Upper lobe of right lung (tissue), 1 donor: ENCODE measurements at regions not wholly inside any gene's neighbourhood (a gene's known extent, or its start where the extent isn't known, plus 50 kb on each side); places are given as distances from the start of the nearest gene placed in this dataset.

ENCODE experiments used
- ATAC-seq: fragments of 200-7000 bp; cut with Tn5 transposase; one replicate; pipeline ENCODE4 v1.9.1; 2020; ENCODE audit warnings: mild to moderate bottlenecking, moderate library complexity
- DNase-seq: peaks from one replicate; pipeline ENCODE4 v3.0.0-alpha.2; 2020
- H3K27ac ChIP-seq: fragments of 200-600 bp; one replicate; pipeline ENCODE4 v1.8.0; 2022
- H3K27me3 ChIP-seq: fragments of 200-600 bp; one replicate; pipeline ENCODE4 v1.8.0; 2022; ENCODE audit warnings: mild to moderate bottlenecking
- H3K36me3 ChIP-seq: fragments of 200-600 bp; one replicate; pipeline ENCODE4 v1.8.0; 2022
- H3K4me1 ChIP-seq: fragments of 200-600 bp; one replicate; pipeline ENCODE4 v1.8.0; 2022
- H3K4me3 ChIP-seq: fragments of 200-600 bp; one replicate; pipeline ENCODE4 v1.8.0; 2022; ENCODE audit warnings: mild to moderate bottlenecking
- H3K9me3 ChIP-seq: fragments of 200-600 bp; one replicate; pipeline ENCODE4 v1.8.0; 2022
- intact Hi-C: fragments of 100-400 bp; cut with DNase I; formaldehyde crosslinking; loops from one replicate; pipeline ENCODE4 v1.11.0; 2022
- TF ChIP-seq, protein P1 (sequence below): fragments of 200-600 bp; IDR thresholded peaks from one replicate; pipeline ENCODE4 v1.8.0; 2022; ENCODE audit warnings: antibody characterized with exemption
- donor health status: DM: no; HTN: yes; CAD: no; lungs with severe emphysema.

DNA sequence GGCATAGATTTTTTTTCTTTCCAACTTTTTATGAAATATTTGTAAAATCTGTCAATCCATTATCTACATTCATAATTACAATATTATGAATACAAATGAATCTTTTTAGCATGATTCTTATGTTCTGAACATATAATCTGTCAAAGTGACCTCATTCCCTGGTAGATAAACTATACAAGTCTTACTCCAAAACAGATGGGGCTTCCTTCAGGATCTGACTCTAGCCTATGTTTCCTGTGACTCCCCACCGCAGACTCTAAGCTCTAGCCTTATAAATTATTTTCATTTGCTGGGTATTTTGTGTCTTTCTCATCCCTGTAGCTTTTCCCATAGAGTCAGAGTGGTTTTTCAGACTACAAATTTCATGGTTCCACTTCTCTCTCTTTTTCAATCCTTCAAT lies 202.1 kb upstream of the KITLG start:
- no peak for DNase-seq

DNA sequence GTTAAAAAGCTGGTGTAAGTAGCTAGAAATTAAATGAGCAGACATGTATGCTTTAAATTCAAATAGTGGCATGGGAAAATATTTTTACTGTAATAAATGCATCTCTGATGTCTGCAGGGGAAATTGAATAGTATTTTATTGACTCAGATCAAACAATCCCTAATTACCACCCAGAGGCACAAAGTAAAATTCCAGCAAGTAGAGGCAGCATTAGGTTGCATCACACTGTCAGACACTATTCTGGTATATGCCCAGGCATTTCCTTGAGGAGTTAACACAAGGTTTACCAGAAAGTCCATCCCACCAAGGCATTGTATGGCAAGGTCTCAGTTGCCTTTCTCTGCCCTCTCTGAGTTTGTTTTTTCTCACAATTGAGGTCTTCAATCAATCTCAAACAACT lies 201.6 kb upstream of the KITLG start:
- no peaks in the 10 kb centered on the region for H3K9me3 ChIP-seq
- no peaks in the 10 kb centered on the region for H3K36me3 ChIP-seq
- no peak overlapping the region for H3K4me3 ChIP-seq
- intact Hi-C loops: no loop called here
- DNase-seq: no peak
- no peaks in the 10 kb centered on the region for H3K27me3 ChIP-seq
- TF ChIP-seq, protein P1, sequence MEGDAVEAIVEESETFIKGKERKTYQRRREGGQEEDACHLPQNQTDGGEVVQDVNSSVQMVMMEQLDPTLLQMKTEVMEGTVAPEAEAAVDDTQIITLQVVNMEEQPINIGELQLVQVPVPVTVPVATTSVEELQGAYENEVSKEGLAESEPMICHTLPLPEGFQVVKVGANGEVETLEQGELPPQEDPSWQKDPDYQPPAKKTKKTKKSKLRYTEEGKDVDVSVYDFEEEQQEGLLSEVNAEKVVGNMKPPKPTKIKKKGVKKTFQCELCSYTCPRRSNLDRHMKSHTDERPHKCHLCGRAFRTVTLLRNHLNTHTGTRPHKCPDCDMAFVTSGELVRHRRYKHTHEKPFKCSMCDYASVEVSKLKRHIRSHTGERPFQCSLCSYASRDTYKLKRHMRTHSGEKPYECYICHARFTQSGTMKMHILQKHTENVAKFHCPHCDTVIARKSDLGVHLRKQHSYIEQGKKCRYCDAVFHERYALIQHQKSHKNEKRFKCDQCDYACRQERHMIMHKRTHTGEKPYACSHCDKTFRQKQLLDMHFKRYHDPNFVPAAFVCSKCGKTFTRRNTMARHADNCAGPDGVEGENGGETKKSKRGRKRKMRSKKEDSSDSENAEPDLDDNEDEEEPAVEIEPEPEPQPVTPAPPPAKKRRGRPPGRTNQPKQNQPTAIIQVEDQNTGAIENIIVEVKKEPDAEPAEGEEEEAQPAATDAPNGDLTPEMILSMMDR: no peak
- H3K27ac ChIP-seq: no peak overlapping the region
- no peak for ATAC-seq
- H3K4me1 ChIP-seq: no peaks in the 10 kb centered on the region

More for the DNA sequence above, 202.1 kb upstream of the KITLG start:
- Histone ChIP-seq H3K27ac (no peak overlapping the region), H3K4me3 (no peak overlapping the region), H3K36me3 (no peaks in the 10 kb centered on the region), H3K9me3 (no peaks in the 10 kb centered on the region), H3K27me3 (no peaks in the 10 kb centered on the region), H3K4me1 (no peaks in the 10 kb centered on the region)
- TF ChIP-seq, protein P1: no peak
- no peak for ATAC-seq
- intact Hi-C loops: no loop called here

DNA sequence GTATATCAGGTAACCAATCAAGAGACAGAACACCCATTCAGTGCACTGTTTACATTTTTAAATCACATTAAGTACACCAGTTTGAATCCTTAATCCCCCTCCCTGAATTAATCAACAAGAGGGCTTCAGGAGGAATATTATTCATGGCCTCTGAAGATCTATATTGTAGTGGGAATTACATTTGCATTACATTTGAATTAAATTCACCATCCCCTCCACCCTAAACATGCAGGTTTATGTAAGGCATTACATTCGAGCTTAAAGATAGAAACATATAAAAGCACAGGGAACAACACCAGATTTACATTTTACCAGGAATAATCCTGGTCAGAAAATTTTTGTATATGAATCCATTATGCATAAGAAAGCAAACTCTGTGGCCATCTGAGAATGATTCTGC lies 197.8 kb upstream of the KITLG start:
- ATAC-seq: no peak
- TF ChIP-seq, protein P1: no peak
- Histone ChIP-seq H3K4me3 (no peak overlapping the region), H3K4me1 (peaks cover 6% of the 10 kb centered on the region), H3K27me3 (no peaks in the 10 kb centered on the region), H3K27ac (no peak overlapping the region), H3K9me3 (no peaks in the 10 kb centered on the region), H3K36me3 (no peaks in the 10 kb centered on the region)
- DNase-seq: no peak
- intact Hi-C loops: no loop called here

DNA sequence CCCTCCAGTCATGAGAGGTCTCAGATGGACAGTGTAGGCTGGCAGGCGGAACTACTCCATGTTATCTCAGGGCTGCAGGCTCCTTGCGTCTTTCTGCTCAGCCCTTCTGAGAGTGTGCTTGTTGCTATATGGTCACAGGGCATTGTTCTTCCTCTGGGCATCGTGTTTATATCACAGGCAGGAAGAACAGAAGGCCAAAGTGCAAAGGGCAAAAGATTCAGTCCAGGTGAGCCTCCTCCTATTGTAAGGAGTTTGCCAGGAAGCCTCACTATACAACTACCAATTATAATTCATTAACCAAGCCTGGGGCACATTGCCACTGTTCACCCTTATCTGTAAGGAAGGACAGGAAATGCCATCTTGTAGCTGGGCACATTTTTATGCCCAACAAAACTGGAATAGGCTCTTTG lies 195.5 kb upstream of the KITLG start:
- Histone ChIP-seq H3K4me1 (peaks cover 6% of the 10 kb centered on the region), H3K9me3 (no peaks in the 10 kb centered on the region), H3K4me3 (no peak overlapping the region), H3K27ac (no peak overlapping the region), H3K36me3 (no peaks in the 10 kb centered on the region), H3K27me3 (no peaks in the 10 kb centered on the region)
- intact Hi-C loops: no loop called here
- ATAC-seq (peak; percentile 60), DNase-seq (no peak)
- TF ChIP-seq, protein P1: no peak

DNA sequence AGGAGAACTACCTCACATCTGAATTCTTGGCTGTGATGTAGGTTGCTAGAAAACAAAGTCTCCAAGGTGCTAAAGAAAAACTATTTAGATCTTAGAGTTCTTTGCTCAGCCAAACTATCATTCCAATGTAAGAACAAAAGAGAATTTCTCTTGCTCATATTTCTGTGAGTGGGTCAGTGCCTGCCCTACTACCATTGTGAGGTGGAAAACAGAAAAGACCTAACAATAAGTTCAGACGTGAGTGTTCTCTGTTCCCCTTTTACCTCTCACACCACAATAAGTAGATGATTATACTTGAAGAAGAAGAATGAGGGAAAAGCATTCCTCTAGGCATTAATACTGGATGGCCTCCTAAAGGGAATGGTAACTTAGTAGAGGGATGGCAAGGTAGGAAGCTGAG lies 187.4 kb upstream of the KITLG start:
- Histone ChIP-seq H3K4me3 (no peak overlapping the region), H3K27me3 (no peaks in the 10 kb centered on the region), H3K9me3 (no peaks in the 10 kb centered on the region), H3K4me1 (no peaks in the 10 kb centered on the region), H3K36me3 (no peaks in the 10 kb centered on the region), H3K27ac (no peak overlapping the region)
- intact Hi-C loops: no loop called here
- ATAC-seq: no peak
- DNase-seq: no peak
- TF ChIP-seq, protein P1: no peak

DNA sequence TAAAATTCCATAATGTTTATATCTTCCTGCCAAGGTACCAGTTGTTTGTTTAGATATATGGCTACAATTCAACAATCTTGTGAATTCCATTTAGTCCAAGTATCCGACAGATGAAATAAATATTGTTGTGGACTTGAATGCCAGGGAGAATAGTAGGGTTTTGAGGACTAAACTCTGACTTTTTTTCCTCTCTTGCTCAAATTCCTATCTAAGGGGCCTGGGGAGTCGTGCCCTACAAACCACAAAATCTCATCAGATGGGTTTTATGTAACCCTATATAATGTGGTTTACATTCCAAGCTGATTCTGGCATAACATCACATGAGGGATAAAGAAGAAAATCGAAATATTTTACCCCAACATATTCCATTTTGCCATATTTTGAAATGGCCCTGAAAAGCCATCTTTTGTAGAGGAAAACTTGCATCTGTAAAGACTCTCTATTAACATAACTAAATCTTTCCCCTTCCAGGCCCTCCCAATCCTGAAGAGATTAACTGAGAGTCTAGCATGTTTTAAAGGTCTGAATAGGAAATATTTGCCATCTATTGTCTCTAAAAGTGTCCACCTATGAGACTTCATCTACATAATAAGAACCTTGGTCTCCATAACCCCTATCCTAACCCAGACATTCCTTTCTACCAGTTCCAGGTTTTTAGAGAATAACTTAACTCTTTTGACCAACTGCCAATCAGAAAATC lies 184.7 kb upstream of the KITLG start:
- DNase-seq (no peak), ATAC-seq (no peak)
- Histone ChIP-seq H3K4me3 (no peak overlapping the region), H3K9me3 (no peaks in the 10 kb centered on the region), H3K36me3 (no peaks in the 10 kb centered on the region), H3K4me1 (no peaks in the 10 kb centered on the region), H3K27me3 (no peaks in the 10 kb centered on the region), H3K27ac (no peak overlapping the region)
- TF ChIP-seq, protein P1: no peak
- intact Hi-C loops: no loop called here
